Tibial nerve (tissue), 4 donors: ENCODE measurements at regions not wholly inside any gene's neighbourhood (a gene's known extent, or its start where the extent isn't known, plus 50 kb on each side); places are given as distances from the start of the nearest gene placed in this dataset.

Experiments
- CTCF ChIP-seq, 5 experiments: fragments of 200-600 bp in 3 of 5; fragments of 450-650 bp in 2 of 5; sonication (generic) in 3 of 5; IDR thresholded peaks; one replicate each; pipeline ENCODE4 v1.5.1; 2016 to 2019; ENCODE audit warnings: antibody characterized with exemption in 5 of 5, mild to moderate bottlenecking in 3 of 5, moderate library complexity in 2 of 5
- EP300 ChIP-seq, 2 donors: sonication (generic); formaldehyde crosslinking; IDR thresholded peaks; one replicate each; pipeline ENCODE4 v1.6.1; 2017; ENCODE audit warnings: antibody characterized with exemption in 2 of 2, mild to moderate bottlenecking in 1 of 2
- POLR2A ChIP-seq, 2 donors: fragments of 450-650 bp; IDR thresholded peaks; one replicate each; pipeline ENCODE4 v1.6.1; 2017; ENCODE audit warnings: antibody characterized with exemption in 2 of 2, mild to moderate bottlenecking in 2 of 2, moderate library complexity in 2 of 2

- TF ChIP-seq CTCF (IDR thresholded peaks at IDR 0.05) (no peak), POLR2A (IDR thresholded peaks at IDR 0.05) (no peak), EP300 (IDR thresholded peaks at IDR 0.05) (no peak)
These were observed 124.1 kb upstream of the THBS1 start for GRCh38 chr15:39456582-39457330.
